Cerebellar cortex (tissue), 1 donor: ENCODE measurements at regions not wholly inside any gene's neighbourhood (a gene's known extent, or its start where the extent isn't known, plus 50 kb on each side); places are given as distances from the start of the nearest gene placed in this dataset.

Source experiments
- DNase-seq: peaks from one replicate; pipeline ENCODE4 v3.0.0-alpha.2; 2015; ENCODE audit warnings: low spot score

GRCh38 chr20:40957265-40957760 is 71.3 kb upstream of the TOP1 start:
- no peak for DNase-seq

- no peak for DNase-seq
Observed at GRCh38 chr20:40958598-40958997, 70.0 kb upstream of the TOP1 start.

- no peak for DNase-seq
Observed at GRCh38 chr20:40959325-40960092, 69.1 kb upstream of the TOP1 start.

- DNase-seq = no peak
Observed at GRCh38 chr20:40960101-40960500, 68.5 kb upstream of the TOP1 start.

- DNase-seq = no peak
Observed at GRCh38 chr20:40960521-40960956, 68.1 kb upstream of the TOP1 start.

GRCh38 chr20:40961176-40961575 is 67.4 kb upstream of the TOP1 start:
- no peak for DNase-seq

- no peak for DNase-seq
Observed at GRCh38 chr20:40961686-40962640, 66.7 kb upstream of the TOP1 start.

- peak; percentile 69 for DNase-seq
Observed at GRCh38 chr20:40962733-40963504, 65.7 kb upstream of the TOP1 start.

GRCh38 chr20:40963505-40963845 is 65.1 kb upstream of the TOP1 start:
- DNase-seq = no peak

GRCh38 chr20:40965671-40966070 is 63.0 kb upstream of the TOP1 start:
- DNase-seq = no peak

- no peak for DNase-seq
Observed at GRCh38 chr20:40966103-40966502, 62.5 kb upstream of the TOP1 start.

- DNase-seq = no peak
Observed at GRCh38 chr20:40966516-40967185, 62.0 kb upstream of the TOP1 start.

GRCh38 chr20:40967700-40968099 is 60.9 kb upstream of the TOP1 start:
- DNase-seq = no peak

- peak; percentile 72 for DNase-seq
Observed at GRCh38 chr20:40968816-40969562, 59.6 kb upstream of the TOP1 start.

- no peak for DNase-seq
Observed at GRCh38 chr20:40970218-40970617, 58.4 kb upstream of the TOP1 start.

- DNase-seq = no peak
Observed at GRCh38 chr20:40977218-40977617, 51.4 kb upstream of the TOP1 start.

GRCh38 chr20:40978761-40979160 is 49.9 kb upstream of the TOP1 start:
- no peak for DNase-seq
